Choroid plexus epithelial cell (primary cell): ENCODE measurements at regions not wholly inside any gene's neighbourhood (a gene's known extent, or its start where the extent isn't known, plus 50 kb on each side); places are given as distances from the start of the nearest gene placed in this dataset.
"Not testable (repeated sequence)": the region's sequence is repeated elsewhere in the genome, so short reads cannot be mapped to it uniquely, and the experiment has no call there.

Source experiments
- DNase-seq: peaks from one replicate; pipeline ENCODE4 v3.0.0-alpha.2; 2010; ENCODE audit warnings: low read depth
- H3K4me3 ChIP-seq: 2 replicates; pipeline ENCODE4 v1.5.1; 2011; ENCODE audit warnings: low read depth, mild to moderate bottlenecking, control low read depth, low read length, moderate library complexity
- TF ChIP-seq, protein P1 (sequence below): conservative IDR thresholded peaks from 2 replicates; pipeline ENCODE4 v1.5.1; 2011; ENCODE audit warnings: low read depth, mild to moderate bottlenecking, control low read depth, inconsistent platforms, low read length, moderate library complexity

DNA sequence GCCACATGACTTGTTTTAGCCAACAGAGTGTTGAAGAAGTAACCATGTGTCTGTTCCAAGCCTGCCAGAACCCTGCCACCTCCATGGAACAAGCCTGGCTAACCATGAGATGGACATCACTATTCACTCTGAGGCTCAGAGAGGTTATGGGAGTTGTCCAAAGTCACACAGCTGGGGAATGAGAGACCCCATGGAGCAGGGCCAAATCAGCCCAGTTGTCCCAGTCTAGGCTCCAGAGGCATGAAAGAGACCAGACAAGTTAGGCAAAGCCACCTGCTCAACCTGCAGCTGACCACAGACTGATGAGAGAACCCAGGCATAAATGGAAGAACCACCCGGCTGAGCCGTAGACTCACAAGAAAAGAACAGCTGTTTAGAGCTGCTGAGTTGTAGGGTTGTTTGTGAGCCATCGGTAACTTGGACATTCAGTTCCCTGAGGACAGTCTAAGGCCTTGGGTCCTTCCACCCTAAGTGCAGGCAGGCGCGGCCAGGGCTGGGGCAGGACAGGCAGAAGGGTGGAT is 74.7 kb upstream of the PHF21B start:
- no peak for DNase-seq
- no peak overlapping the region for H3K4me3 ChIP-seq
- TF ChIP-seq, protein P1, sequence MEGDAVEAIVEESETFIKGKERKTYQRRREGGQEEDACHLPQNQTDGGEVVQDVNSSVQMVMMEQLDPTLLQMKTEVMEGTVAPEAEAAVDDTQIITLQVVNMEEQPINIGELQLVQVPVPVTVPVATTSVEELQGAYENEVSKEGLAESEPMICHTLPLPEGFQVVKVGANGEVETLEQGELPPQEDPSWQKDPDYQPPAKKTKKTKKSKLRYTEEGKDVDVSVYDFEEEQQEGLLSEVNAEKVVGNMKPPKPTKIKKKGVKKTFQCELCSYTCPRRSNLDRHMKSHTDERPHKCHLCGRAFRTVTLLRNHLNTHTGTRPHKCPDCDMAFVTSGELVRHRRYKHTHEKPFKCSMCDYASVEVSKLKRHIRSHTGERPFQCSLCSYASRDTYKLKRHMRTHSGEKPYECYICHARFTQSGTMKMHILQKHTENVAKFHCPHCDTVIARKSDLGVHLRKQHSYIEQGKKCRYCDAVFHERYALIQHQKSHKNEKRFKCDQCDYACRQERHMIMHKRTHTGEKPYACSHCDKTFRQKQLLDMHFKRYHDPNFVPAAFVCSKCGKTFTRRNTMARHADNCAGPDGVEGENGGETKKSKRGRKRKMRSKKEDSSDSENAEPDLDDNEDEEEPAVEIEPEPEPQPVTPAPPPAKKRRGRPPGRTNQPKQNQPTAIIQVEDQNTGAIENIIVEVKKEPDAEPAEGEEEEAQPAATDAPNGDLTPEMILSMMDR: no peak

DNA sequence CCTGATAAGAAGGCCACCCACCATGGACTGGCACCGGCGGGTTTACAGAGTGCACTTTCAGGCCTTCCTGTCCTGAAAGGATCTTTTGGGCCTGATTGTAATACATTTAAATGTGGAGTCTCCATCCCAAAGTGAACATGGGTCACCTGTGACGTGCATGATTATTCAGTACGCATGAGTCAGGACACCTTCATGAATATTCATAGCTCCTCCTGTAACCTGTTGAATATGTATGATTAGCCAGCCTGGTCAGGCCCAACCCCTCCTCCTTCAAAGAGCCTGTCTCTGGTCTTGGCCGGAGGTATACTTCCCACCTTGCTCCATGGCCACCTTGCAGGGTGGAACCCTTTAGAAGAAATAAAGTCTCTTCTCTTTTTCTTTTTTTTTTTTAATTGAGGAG is 75.9 kb upstream of the NUP50 start:
- DNase-seq: no peak
- H3K4me3 ChIP-seq: no peak overlapping the region
- TF ChIP-seq, protein P1: no peak

DNA sequence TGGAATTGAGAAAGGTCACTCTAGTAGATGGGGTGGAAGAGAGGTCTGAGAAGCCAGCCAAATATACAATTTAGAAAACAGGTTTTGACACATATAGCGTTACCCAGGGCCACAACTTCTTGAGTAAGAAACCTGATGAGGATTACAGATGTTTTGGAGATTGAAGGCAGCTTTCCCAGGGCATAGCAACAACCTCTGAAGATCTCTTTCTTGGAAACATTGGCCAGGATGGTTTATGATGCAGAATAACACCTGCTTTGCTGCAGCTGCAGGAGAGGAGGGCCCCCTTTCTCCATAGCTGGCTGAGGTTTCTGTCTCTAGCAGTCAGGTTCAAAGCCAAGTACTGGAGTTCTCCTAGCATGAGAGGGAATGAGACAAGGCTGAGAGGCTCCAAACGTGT is 75.1 kb upstream of the NUP50 start:
- no peak for DNase-seq
- H3K4me3 ChIP-seq: no peak overlapping the region
- TF ChIP-seq, protein P1: no peak

DNA sequence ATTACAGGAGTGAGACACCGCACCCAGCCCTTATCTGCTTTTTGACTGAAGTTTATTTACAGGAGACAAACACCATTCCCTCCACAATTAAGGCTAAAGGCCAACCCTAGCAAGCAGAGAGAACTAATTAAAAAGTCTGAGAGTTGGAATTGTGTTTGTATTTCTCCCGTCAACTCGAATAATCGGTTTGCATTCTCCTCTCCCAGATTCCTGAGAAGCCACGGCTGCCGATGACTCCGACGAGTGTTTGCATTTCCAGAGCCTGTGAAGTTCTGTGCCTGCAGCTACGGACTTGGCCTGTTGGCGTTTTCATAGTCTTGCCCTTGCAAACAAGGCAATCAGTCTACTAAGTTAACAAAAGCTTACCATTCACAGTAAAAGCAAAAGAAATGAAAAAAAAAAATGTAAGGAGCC is 73.2 kb upstream of the NUP50 start:
- TF ChIP-seq, protein P1: peak; percentile 19
- DNase-seq: peak; percentile 44
- H3K4me3 ChIP-seq: no peak overlapping the region

DNA sequence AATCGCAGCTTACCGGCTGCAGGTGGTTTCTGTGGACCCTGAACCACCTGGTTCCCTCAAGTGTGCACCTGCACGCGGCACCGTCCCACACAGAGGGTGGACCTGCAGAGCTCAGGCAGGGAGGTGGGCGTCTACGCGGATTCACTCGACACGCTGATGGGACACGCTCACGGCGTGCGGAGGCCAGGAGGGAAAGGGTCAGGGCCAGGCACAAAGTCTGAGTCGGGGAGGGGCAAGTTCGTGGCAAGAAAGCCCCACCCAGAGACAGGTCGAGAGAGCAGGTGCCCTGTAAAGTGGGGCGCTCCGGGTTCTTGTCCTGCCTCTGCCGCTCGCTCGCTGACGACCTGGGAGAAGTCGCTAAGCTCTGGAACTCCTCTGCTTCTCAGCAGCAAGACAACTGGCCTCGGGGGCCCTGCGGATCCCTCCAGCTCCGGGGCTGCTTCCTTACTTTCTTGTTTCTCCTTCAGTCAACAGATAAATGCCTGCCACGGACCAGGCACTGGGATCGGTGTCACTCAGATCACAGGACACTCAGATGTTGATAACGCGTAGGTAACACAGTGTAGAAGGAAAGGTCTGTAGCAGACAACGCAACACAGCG is 72.4 kb upstream of the NUP50 start:
- no peak for DNase-seq
- TF ChIP-seq, protein P1: no peak
- no peak overlapping the region for H3K4me3 ChIP-seq

DNA sequence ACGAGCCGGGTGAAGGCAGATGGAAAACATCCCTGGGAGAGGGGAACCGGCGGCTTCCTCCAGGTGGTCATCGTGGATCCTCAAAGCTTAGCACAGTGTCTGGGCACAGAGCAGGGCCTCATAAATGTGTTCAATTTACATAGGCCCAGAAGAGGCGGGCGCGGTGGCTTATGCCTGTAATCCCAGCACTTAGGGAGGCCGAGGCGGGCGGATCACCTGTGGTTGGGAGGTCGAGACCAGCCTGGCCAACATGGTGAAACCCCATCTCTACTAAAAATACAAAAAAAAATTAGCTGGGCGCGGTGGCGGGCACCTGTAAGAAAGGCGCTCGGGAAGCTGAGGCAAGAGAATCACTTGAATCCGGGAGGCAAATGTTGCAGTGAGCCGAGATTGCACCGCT is 71.8 kb upstream of the NUP50 start:
- DNase-seq, H3K4me3 ChIP-seq: not testable (repeated sequence)

DNA sequence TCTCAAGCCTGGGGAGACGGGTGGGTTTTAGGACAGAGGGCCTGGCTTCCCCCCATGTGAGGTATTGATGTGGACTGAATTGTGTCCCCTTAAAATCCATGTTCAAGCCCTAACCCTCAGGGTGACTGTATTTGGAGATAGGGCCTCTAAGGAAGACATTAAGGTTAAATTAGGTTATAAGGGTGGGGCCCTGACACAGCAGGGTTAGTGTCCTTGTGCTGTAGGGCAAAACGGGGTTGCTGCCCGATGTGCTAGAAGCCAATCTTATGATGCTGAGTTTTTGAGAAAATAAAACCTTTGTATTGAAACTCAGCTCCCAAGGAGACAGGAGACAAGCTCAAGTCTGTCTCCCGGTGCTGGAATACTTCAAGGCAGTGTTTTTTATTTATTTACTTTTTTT is 71.1 kb upstream of the NUP50 start:
- H3K4me3 ChIP-seq: no peak overlapping the region
- TF ChIP-seq, protein P1: no peak
- no peak for DNase-seq
